A673 (cell line): ENCODE measurements at regions not wholly inside any gene's neighbourhood (a gene's known extent, or its start where the extent isn't known, plus 50 kb on each side); places are given as distances from the start of the nearest gene placed in this dataset.

Experiments used
- EZH2 ChIP-seq: fragments of 200-600 bp; sonication (generic); IDR thresholded peaks from 2 replicates; pipeline ENCODE4 v1.6.1; 2017; ENCODE audit warnings: borderline replicate concordance, low read depth, mild to moderate bottlenecking, mixed read lengths, antibody characterized with exemption, low read length; ENCODE audit not compliant: poor library complexity, severe bottlenecking
- TF ChIP-seq, protein P1 (sequence below): fragments of 300-800, 200-600 bp; sonication (generic); conservative IDR thresholded peaks from 2 replicates; pipeline ENCODE4 v1.5.1; 2017; ENCODE audit warnings: low read depth, mild to moderate bottlenecking, antibody characterized with exemption, low read length, moderate library complexity, mixed read lengths

- TF ChIP-seq, protein P1, sequence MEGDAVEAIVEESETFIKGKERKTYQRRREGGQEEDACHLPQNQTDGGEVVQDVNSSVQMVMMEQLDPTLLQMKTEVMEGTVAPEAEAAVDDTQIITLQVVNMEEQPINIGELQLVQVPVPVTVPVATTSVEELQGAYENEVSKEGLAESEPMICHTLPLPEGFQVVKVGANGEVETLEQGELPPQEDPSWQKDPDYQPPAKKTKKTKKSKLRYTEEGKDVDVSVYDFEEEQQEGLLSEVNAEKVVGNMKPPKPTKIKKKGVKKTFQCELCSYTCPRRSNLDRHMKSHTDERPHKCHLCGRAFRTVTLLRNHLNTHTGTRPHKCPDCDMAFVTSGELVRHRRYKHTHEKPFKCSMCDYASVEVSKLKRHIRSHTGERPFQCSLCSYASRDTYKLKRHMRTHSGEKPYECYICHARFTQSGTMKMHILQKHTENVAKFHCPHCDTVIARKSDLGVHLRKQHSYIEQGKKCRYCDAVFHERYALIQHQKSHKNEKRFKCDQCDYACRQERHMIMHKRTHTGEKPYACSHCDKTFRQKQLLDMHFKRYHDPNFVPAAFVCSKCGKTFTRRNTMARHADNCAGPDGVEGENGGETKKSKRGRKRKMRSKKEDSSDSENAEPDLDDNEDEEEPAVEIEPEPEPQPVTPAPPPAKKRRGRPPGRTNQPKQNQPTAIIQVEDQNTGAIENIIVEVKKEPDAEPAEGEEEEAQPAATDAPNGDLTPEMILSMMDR, result no peak
- no peak for TF ChIP-seq EZH2
Observed at GRCh38 chr3:117625174-117625573, 915.6 kb downstream of the TUSC7 start.
